GM19023 (cell line): ENCODE measurements at regions not wholly inside any gene's neighbourhood (a gene's known extent, or its start where the extent isn't known, plus 50 kb on each side); places are given as distances from the start of the nearest gene placed in this dataset.
"Not testable (repeated sequence)": the region's sequence is repeated elsewhere in the genome, so short reads cannot be mapped to it uniquely, and the experiment has no call there.

ENCODE experiments used
- ATAC-seq: cut with Tn5 transposase; IDR thresholded peaks from one replicate; pipeline ENCODE4 v1.9.1; 2021; ENCODE audit warnings: mild to moderate bottlenecking, moderate library complexity; ENCODE audit not compliant: unreplicated experiment

- no peak for ATAC-seq
These were observed 136.0 kb upstream of the SPOPL start for GRCh38 chr2:138365581-138365980.

- ATAC-seq = no peak
These were observed 131.7 kb upstream of the SPOPL start for GRCh38 chr2:138369856-138370255.

DNA sequence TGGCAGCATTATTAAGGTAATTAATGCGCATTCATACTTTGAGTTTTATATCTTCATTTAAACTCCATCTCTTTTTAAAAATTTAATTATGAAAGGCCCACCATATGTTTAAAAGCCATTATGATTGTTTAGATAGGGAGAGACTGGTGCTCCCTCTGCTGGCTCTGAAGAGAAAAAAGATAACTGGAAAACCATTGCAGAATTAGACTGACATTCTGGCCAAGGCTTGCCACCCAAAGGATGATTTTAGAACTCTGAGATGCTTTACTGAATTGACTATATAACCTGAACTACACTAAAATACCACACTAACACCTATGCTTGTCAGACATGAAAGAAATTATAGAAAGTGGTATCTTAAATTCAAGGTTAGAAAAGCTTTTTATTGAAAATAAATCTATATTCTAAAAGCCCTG, 127.6 kb upstream of the SPOPL start:
- no peak for ATAC-seq

DNA sequence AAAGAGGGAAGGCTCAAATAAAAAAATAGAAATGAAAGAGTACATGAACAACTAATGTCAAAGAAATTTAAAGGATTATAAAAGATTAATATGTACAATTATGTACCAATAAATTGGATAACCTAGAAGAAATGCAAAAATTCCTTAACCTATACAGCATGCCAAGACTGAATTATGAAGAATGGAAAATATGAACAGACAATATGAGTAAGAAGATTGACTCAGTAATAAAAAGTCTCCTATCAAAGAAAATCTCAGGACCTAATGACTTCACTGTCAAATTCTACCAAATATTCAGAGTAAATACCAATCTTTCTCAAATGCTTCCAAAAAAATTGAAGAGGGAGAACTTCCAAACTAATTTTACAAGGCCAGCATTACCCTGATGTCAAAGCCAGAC, 120.2 kb upstream of the SPOPL start:
- ATAC-seq = no peak

DNA sequence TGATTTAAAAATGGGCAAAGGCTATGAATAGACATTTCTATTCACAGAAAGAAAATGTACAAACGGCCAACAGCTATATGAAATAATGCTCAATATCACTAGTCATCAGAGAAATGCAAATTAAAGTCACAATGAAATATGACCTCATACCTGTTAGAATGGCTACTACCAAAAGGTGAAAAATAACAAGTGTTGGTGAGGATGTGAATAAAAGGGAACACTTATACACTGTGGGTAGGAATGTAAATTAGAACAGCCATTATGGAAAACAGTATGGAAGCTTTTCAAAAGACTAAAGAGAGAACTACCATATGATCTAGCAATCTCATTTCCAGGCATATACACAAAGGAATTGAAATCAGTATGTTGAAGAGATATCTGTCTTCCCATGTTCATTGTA, 118.9 kb upstream of the SPOPL start:
- no peak for ATAC-seq

DNA sequence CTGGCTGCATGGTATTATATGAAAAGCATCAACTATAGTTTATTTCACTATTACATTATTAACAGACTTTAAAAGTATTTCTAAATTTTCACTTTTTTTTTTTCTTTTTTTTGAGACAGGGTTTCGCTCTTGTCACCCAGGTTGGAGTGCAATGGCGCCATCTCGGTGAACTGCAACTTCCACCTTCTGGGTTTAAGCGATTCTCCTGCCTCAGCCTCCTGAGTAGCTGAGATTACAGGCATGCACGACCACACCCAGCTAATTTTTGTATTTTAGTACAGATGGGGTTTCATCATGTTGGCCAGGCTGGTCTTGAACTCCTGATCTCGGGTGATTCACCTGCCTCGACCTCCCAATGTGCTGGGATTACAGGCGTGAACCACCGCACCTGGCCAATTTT, 115.4 kb upstream of the SPOPL start:
- ATAC-seq = not testable (repeated sequence)

- ATAC-seq = no peak
These were observed 112.5 kb upstream of the SPOPL start for GRCh38 chr2:138389063-138389462.

DNA sequence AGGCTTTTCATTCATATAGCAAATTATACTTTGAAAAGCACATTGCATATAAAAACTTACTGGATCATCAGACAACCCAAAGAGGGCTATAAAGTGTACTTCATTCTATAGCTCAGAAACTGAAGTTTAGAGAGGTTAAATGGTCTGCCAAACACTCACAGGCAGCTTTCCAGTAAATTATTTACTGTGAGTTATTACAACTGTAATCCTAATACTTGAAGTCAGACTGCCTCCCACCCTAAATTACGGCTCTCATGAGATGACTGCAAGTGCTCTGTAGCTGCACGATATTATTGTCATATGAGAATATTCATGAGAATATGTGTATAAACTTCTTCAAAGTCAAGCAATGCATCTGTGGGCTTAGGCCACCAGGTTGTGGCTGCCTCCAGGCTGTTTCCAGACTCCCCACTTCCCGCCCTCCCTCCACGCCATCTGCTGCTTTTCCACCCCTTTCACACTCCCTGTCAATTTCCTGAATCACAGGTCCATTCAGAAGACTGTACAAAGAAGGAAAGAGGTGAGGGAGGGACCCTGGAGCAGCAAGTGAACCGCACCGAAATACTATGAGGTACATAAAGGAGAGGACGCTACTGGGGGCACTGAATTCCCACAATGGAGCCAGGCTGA, 111.1 kb upstream of the SPOPL start:
- ATAC-seq = no peak

DNA sequence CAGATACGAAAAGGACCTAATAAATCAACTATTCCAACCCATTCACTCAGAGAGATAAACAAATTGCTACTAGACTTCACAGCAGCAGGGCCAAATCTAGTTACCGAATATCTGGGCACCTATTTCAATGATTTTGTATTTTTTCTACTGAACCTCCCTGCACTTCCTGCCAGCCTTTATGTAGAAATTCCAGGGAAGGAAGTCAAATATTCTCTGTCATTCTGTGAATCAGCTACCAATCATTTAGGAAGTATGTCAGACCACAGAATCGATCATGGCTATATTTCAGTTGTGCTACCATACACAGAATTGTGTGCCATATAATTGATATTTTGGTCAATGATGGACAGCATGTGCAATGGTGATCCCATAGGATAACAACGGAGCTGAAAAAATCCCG, 109.6 kb upstream of the SPOPL start:
- no peak for ATAC-seq

DNA sequence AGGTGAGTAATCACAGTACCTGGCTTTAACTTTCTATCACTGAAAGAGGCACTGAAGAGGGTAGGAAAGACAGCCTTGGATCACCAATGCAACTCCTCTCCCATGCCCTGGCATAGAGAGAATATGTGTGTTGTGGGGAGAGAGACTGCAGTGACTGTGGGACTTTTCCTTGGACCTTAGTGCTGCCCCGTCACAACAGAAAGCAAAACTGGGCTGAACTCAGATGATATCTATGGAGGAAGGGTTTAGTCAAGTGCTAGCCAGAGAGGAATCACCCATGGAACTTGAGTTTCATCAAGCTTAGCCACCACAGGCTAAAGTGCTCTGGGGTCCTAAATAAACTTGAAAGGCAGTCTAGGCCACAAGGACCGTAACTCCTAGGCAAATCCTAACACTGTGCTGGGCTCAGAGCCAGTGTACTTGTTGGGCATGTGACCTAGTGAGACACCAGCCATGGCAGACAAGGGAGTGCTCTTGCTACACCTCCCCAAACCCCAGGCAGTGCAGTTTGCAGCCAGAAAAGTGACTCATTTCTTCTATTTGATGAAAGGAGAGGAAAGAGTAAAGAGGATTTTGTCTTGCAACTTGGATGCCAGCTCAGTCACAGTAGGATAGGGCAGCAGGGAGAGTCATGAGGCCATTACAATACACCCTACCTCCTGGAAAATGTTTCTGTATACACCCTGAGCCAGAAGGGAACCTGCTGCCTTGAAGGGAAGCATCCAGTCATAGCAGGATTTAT, 105.8 kb upstream of the SPOPL start:
- no peak for ATAC-seq

GRCh38 chr2:138396843-138397242, 104.7 kb upstream of the SPOPL start:
- no peak for ATAC-seq

- no peak for ATAC-seq
These were observed 98.1 kb upstream of the SPOPL start for GRCh38 chr2:138403431-138403927.

- ATAC-seq = no peak
These were observed 87.6 kb upstream of the SPOPL start for GRCh38 chr2:138414014-138414413.

DNA sequence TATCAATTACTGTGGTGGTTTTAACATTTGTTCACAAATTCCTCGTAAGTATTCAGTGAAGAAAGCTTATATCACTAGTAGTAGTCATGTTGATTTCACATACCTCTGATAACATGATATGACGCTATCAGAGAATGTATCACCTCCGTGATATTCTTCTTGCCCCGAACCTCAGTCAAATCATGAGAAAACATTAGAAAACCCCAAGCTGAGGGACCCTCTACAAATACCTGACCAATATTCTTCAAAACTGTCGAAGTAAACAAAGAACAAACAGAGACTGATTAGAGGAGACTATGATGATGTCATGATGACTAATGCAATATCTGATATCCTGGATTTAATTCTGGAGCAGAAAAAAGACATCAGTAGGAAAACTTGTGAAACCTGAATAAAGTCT, 85.6 kb upstream of the SPOPL start:
- no peak for ATAC-seq

DNA sequence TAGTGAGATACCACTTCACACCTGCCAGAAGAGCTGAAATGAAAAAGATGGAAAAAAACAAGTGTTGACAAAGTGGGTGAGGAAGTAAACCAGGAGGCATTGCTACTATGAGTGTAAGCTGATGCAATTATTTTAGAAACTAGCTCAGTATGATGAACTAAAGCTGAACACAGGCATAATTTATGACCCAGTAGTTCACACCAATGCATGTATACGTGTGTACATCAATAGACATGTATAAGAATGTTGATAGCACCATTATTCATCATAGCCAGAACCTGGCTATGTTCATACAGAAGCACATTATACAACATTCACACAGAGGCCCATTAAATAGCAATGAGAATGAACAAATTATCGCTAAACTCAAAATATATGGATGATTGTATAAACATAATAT, 83.1 kb upstream of the SPOPL start:
- no peak for ATAC-seq

DNA sequence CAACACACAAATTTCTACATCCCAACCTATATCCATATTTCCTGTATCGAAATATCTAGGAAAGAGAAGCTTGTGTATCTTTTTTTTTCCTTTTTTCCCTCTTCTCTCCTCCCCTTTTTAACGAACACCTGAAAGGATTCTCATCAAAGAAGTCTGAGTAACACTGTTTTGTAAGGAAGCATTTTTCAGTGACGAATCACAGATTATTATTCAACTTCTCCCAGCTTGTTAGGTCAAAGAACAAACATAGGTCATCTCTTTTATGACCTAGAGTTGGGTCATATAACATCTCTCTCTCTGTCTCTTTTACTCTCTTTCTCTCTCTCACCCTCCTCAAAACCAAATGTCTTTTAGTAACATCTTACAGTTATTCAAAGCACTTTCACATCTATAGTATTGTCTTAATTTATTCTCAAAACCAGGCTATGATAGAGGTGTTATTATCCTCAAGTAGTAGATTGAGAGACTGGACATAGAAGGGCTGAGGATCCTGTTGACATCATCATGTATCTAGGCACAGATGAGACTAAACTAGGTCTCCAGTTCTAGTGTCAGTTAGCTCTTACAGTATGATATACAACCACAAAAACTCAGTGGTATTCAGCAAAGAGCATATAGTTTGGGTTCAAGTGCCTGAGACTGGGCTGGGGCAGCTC, 80.1 kb upstream of the SPOPL start:
- ATAC-seq = no peak

GRCh38 chr2:138421971-138422335, 79.6 kb upstream of the SPOPL start:
- ATAC-seq = no peak

GRCh38 chr2:138423198-138423597, 78.4 kb upstream of the SPOPL start:
- ATAC-seq = no peak

- no peak for ATAC-seq
These were observed 77.8 kb upstream of the SPOPL start for GRCh38 chr2:138423745-138424144.

- ATAC-seq = no peak
These were observed 77.0 kb upstream of the SPOPL start for GRCh38 chr2:138424436-138425140.

GRCh38 chr2:138426116-138426515, 75.5 kb upstream of the SPOPL start:
- not testable (repeated sequence) for ATAC-seq
